DMS153 (cell line): ENCODE measurements at regions not wholly inside any gene's neighbourhood (a gene's known extent, or its start where the extent isn't known, plus 50 kb on each side); places are given as distances from the start of the nearest gene placed in this dataset.
"Not testable (repeated sequence)": the region's sequence is repeated elsewhere in the genome, so short reads cannot be mapped to it uniquely, and the experiment has no call there.

Experiments
- DNase-seq: peaks from one replicate; lab custom pipeline; 2025; lab: John Stamatoyannopoulos, UW

DNA sequence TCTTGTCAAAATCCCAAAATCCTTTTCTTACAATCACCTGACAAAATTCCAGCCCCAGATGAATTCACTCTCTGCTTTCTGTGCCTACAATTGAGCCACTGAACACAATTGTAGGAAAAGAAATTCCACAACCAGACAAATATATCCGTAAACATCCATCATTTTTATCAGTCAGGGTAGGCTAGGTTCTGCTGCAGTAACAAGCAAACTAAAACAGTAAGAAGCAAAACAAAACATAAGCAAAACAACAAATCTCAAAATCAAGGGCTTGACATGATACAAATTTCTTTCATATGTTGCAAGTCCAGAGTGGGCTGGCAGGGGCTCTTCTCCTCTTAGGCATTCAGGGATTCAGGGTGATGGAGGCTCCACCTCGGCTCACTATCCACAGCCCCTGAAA, 114.2 kb upstream of the MAN2A1 start:
- DNase-seq = no peak

DNA sequence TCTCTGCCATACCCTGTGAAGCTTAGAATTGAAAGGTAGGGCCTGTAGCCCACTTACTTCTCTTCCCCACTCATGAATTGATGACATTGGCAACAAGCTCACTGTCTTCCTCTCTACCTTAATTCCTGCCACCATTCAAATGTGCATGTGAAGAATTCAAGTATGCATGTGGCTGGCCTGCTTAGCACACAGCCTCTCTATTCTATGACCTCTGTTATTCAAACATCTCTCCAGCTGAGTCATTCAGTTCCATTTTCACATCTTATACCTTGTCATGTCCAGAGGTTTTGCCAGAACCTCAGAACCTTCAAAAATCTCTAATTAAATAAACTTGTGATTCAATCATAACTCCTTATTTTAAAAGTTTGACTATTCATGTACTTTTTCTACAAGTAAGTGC, 114.7 kb upstream of the MAN2A1 start:
- DNase-seq = no peak

- DNase-seq = no peak
Measured at GRCh38 chr5:109573766-109574165, 116.0 kb upstream of the MAN2A1 start.

- DNase-seq = no peak
Measured at GRCh38 chr5:109573256-109573655, 116.5 kb upstream of the MAN2A1 start.

- no peak for DNase-seq
Measured at GRCh38 chr5:109571785-109572184, 117.9 kb upstream of the MAN2A1 start.

GRCh38 chr5:109570362-109570874, 119.3 kb upstream of the MAN2A1 start:
- no peak for DNase-seq

GRCh38 chr5:109567374-109568044, 122.2 kb upstream of the MAN2A1 start:
- DNase-seq = no peak

- no peak for DNase-seq
Measured at GRCh38 chr5:109566361-109566760, 123.4 kb upstream of the MAN2A1 start.

- DNase-seq = no peak
Measured at GRCh38 chr5:109563739-109564138, 126.0 kb upstream of the MAN2A1 start.

GRCh38 chr5:109563189-109563588, 126.5 kb upstream of the MAN2A1 start:
- DNase-seq = no peak

- no peak for DNase-seq
Measured at GRCh38 chr5:109562441-109562840, 127.3 kb upstream of the MAN2A1 start.

DNA sequence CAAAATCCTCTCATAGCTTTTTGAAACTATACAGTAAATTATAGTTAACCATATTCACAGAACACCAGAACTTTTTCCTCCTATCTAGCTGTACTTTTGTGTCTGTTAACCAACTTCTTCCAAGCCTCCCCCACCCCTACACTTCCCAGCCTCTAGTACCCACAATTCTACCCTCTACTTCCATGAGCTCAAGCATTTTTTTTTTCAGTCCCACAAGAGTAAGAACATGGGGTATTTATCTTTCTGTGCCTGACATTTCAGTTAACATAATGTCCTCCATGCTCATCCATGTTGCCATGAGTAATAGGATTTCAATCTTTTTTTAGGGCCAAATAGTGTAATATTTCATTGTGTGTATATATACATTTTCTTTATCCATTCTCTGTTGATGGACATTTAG, 128.3 kb upstream of the MAN2A1 start:
- DNase-seq = no peak

GRCh38 chr5:109560554-109560953, 129.2 kb upstream of the MAN2A1 start:
- no peak for DNase-seq

GRCh38 chr5:109558952-109559351, 130.8 kb upstream of the MAN2A1 start:
- DNase-seq = no peak

DNA sequence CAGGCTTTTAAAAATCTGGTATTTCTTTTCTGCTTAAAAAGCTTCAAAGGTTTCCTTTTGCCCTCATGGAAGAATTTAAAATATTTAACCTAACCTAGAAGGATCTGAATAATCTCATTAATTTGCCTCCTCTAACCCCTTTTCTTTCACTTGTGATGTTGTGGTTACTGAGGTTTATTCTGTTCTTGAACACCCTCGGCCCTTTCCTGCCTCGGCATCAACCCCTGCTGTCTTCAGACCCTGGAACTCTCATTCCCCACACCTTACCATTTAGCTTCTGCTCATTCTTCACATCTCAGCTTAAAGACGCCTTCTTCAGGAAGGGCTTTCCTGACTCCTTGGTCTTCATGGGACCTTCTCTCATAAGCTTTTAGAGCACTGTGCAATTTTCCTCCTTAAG, 131.4 kb upstream of the MAN2A1 start:
- DNase-seq = no peak

- no peak for DNase-seq
Measured at GRCh38 chr5:109553846-109554245, 135.9 kb upstream of the MAN2A1 start.

DNA sequence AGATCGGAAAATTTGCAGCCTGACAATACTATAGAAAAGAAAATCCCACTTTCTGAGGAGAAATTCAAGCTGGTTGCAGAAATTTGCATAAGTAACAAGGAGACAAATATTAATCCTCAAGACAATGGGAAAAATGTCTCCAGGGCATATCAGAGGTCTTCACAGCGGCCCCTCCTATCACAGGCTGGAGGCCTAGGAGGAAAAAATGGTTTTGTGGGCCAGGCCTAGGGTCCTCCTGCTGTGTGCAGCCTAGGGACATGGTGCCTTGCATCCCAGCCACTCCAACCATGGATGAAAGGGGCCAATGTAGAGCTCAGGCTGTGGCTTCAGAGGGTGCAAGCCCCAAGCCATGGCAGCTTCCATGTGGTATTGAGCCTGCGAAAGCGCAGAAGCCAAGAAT, 138.5 kb upstream of the MAN2A1 start:
- not testable (repeated sequence) for DNase-seq

- DNase-seq = no peak
Measured at GRCh38 chr5:109550077-109550476, 139.7 kb upstream of the MAN2A1 start.

DNA sequence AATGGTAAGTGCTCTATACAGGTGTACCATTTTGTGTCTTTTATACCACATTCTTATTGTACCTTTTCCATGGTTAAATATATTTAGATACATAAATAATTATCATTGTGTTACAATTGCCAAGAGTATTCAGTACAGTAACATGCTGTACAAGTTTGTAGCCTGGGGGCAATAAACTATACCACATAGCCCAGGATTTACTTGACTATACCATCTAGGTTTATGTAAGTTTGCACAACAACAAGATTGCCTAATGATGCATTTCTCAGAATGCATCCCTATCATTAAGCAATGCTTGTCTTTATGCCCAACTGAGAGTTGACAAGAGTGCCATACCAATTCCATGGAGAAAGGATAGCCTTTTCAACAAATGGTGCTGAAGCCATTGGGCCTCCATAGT, 136.7 kb upstream of the PJA2 start:
- no peak for DNase-seq

DNA sequence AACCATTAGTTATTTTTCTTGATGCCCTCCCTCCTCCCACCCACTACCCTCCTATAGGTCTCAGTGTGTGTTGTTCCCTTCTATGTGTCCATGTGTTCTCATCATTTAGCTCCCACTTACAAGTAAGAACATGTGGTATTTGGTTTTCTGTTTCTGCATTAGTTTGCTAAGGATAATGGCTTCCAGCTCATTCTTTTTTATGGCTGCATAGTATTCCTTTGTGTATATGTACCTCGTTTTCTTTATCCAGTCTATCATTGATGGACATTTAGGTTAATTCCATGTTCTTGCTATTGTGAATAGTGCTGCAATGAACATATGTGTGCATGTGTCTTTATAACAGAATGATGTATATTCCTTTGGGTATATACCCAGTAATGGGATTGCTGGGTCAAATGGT, 135.1 kb upstream of the PJA2 start:
- not testable (repeated sequence) for DNase-seq

DNA sequence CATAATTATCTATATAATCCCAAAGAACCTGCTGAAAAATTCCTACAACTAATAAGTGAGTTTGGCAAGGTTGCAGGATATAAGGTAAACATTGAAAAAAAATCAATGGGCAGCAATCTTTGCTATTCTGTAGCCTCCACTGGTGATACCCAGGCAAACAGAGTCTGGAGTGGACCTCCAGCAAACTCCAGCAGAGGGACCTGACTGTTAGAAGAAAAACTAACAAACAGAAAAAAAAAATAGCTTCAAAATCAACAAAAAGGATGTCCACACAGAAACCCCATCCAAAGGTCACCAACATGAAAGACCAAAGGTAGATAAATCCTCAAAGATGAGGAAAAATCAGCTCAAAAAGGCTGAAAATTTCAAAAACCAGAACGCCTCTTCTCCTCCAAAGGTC, 128.9 kb upstream of the PJA2 start:
- not testable (repeated sequence) for DNase-seq

DNA sequence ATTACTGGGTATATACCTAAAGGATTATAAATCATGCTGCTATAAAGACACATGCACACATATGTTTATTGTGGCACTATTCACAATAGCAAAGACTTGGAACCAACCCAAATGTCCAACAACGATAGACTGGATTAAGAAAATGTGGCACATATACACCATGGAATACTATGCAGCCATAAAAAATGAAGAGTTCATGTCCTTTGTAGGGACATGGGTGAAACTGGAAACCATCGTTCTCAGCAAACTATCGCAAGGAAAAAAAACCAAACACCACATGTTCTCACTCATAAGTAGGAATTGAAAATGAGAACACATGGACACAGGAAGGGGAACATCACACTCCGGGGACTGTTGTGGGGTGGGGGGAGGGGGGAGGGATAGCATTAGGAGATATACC, 125.3 kb upstream of the PJA2 start:
- DNase-seq = not testable (repeated sequence)

DNA sequence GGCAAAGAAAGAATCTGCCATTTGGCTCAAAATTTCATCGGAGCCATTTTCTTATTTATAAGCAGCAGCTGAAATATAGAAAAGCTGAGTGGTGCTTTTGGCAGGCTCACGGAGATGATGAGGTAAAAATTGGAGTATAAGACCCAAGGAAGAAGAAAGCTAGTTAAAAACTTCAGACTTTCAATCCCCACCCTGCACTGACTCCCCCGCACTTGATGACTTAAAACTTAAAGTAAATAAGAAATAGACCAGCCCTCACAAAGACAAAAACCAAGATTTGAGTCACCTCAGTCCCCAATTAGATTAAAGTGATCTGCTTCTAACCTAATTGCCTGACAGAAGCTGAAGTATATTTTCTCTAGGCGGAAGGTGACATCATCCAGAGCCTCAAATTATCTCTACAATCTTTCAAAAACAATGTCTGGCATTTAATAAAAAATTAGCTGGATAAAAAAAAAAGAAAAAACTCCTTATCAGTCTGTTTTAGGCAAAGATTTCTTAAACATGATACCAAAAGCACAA, 124.0 kb upstream of the PJA2 start:
- DNase-seq = no peak

- DNase-seq = no peak
Measured at GRCh38 chr5:109532773-109533364, 123.1 kb upstream of the PJA2 start.
